H1 (cell line): ENCODE measurements at regions not wholly inside any gene's neighbourhood (a gene's known extent, or its start where the extent isn't known, plus 50 kb on each side); places are given as distances from the start of the nearest gene placed in this dataset.

Experiments
- CBX5 ChIP-seq: fragments of 300-800, 300-1000 bp; sonication (generic); IDR thresholded peaks from 2 replicates; pipeline ENCODE4 v1.7.1; 2016; ENCODE audit warnings: antibody characterized with exemption, low read length, low read depth
- CBX8 ChIP-seq: fragments of 300-800, 300-1000 bp; sonication (generic); IDR thresholded peaks from 2 replicates; pipeline ENCODE4 v1.7.1; 2016; ENCODE audit warnings: low read depth, low read length, borderline replicate concordance
- CREB1 ChIP-seq: IDR thresholded peaks from 2 replicates; pipeline ENCODE4 v1.6.1; 2012; ENCODE audit warnings: inconsistent platforms
- HDAC2 ChIP-seq, 2 experiments: fragments of 300-600 bp in 1 of 2; sonication (generic) in 1 of 2; IDR thresholded peaks; 2 replicates each; pipeline ENCODE4 v1.6.1; 2011 to 2012; ENCODE audit warnings: low read depth in 2 of 2, low read length in 2 of 2, mild to moderate bottlenecking in 2 of 2, moderate library complexity in 2 of 2, borderline replicate concordance in 1 of 2, inconsistent platforms in 1 of 2
- POLR2A ChIP-seq, 2 experiments: IDR thresholded peaks; 1 replicate in 1 of 2; 2 replicates in 1 of 2; pipeline ENCODE4 v1.6.1; 2011; ENCODE audit warnings: low read depth in 2 of 2, low read length in 2 of 2, mild to moderate bottlenecking in 2 of 2; ENCODE audit errors: control extremely low read depth in 1 of 2
- SRF ChIP-seq: IDR thresholded peaks from 2 replicates; pipeline ENCODE4 v1.6.1; 2011; ENCODE audit warnings: mild to moderate bottlenecking, low read depth, low read length, moderate library complexity
- SUZ12 ChIP-seq: fragments of 200-600 bp; sonication (generic); IDR thresholded peaks from 2 replicates; pipeline ENCODE4 v1.6.1; 2012; ENCODE audit warnings: mild to moderate bottlenecking, inconsistent platforms, low read length, moderate library complexity, mixed read lengths
- YY1 ChIP-seq: IDR thresholded peaks from 2 replicates; pipeline ENCODE4 v1.6.1; 2011; ENCODE audit warnings: low read depth, mild to moderate bottlenecking, low read length
- TF ChIP-seq, protein P1 (sequence below), 3 experiments: IDR thresholded peaks; 1 replicate in 2 of 3; 2 replicates in 1 of 3; pipeline versions ENCODE4 v1.5.1 to v1.6.1; 2011; ENCODE audit warnings: low read length in 3 of 3, mild to moderate bottlenecking in 3 of 3, inconsistent platforms in 2 of 3, low read depth in 1 of 3, moderate library complexity in 1 of 3; ENCODE audit not compliant: insufficient read depth in 1 of 3; ENCODE audit errors: control extremely low read depth in 1 of 3

GRCh38 chr6:6749702-6750491, 161.4 kb downstream of the LY86 start:
- TF ChIP-seq HDAC2 (IDR thresholded peaks at IDR 0.05; ENCODE audit: borderline replicate concordance in 1 of 2, low read depth in 2 of 2, low read length in 2 of 2) (no peak), SRF (no peak), SUZ12 (no peak), CREB1 (no peak), CBX5 (no peak), POLR2A (IDR thresholded peaks at IDR 0.05; ENCODE audit: control extremely low read depth in 1 of 2, low read depth in 2 of 2, low read length in 2 of 2) (no peak), YY1 (no peak), CBX8 (no peak)
- TF ChIP-seq, protein P1, sequence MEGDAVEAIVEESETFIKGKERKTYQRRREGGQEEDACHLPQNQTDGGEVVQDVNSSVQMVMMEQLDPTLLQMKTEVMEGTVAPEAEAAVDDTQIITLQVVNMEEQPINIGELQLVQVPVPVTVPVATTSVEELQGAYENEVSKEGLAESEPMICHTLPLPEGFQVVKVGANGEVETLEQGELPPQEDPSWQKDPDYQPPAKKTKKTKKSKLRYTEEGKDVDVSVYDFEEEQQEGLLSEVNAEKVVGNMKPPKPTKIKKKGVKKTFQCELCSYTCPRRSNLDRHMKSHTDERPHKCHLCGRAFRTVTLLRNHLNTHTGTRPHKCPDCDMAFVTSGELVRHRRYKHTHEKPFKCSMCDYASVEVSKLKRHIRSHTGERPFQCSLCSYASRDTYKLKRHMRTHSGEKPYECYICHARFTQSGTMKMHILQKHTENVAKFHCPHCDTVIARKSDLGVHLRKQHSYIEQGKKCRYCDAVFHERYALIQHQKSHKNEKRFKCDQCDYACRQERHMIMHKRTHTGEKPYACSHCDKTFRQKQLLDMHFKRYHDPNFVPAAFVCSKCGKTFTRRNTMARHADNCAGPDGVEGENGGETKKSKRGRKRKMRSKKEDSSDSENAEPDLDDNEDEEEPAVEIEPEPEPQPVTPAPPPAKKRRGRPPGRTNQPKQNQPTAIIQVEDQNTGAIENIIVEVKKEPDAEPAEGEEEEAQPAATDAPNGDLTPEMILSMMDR (IDR thresholded peaks at IDR 0.05; ENCODE audit: control extremely low read depth in 1 of 3, insufficient read depth in 1 of 3, low read depth in 1 of 3, low read length in 3 of 3), result no peak
